ENCODE measurements at regions not wholly inside any gene's neighbourhood (a gene's known extent, or its start where the extent isn't known, plus 50 kb on each side); places are given as distances from the start of the nearest gene placed in this dataset.

GRCh38 chr13:26989261-26989956 is 182.2 kb downstream of the USP12 start:
- no peak for DNase-seq

GRCh38 chr13:26988059-26988769 is 183.4 kb downstream of the USP12 start:
- no peak for DNase-seq

- DNase-seq, result no peak
Observed at GRCh38 chr13:26987486-26988013, 184.1 kb downstream of the USP12 start.

GRCh38 chr13:26985285-26985878 is 186.2 kb downstream of the USP12 start:
- peak; percentile 6 to 74 for DNase-seq

- no peak for DNase-seq
Observed at GRCh38 chr13:26984337-26984736, 187.3 kb downstream of the USP12 start.

GRCh38 chr13:26983543-26984320 is 187.9 kb downstream of the USP12 start:
- DNase-seq, result no peak

GRCh38 chr13:26980099-26981031 is 191.2 kb downstream of the USP12 start:
- no peak for DNase-seq

GRCh38 chr13:26979334-26979733 is 192.3 kb downstream of the USP12 start:
- DNase-seq, result no peak

GRCh38 chr13:26978081-26978860 is 193.3 kb downstream of the USP12 start:
- DNase-seq, result no peak

GRCh38 chr13:26977541-26977940 is 194.1 kb downstream of the USP12 start:
- no peak for DNase-seq

GRCh38 chr13:26976313-26976712 is 195.3 kb downstream of the USP12 start:
- DNase-seq, result no peak

- no peak for DNase-seq
Observed at GRCh38 chr13:26973946-26974345, 197.7 kb downstream of the USP12 start.

- no peak for DNase-seq
Observed at GRCh38 chr13:26973295-26973694, 198.3 kb downstream of the USP12 start.

- DNase-seq, result peak; percentile 8 to 75
Observed at GRCh38 chr13:26971990-26972887, 199.4 kb downstream of the USP12 start.

- no peak for DNase-seq
Observed at GRCh38 chr13:26968431-26969341, 202.9 kb downstream of the USP12 start.

- DNase-seq, result no peak
Observed at GRCh38 chr13:26967119-26968038, 204.2 kb downstream of the USP12 start.

- DNase-seq, result no peak
Observed at GRCh38 chr13:26966701-26967080, 204.9 kb downstream of the USP12 start.

All from SW 1271 (cell line).